Hematopoietic multipotent progenitor cell treated with erythropoietin and hydrocortisone succinate and interleukin-3 and kit ligand, for 4 days (in vitro differentiated cells): ENCODE measurements at regions not wholly inside any gene's neighbourhood (a gene's known extent, or its start where the extent isn't known, plus 50 kb on each side); places are given as distances from the start of the nearest gene placed in this dataset.
A peak's percentile ranks its signal among the peaks of the same experiment; 100 is the strongest.
"Not testable (repeated sequence)": the region's sequence is repeated elsewhere in the genome, so short reads cannot be mapped to it uniquely, and the experiment has no call there.

Experiments
- DNase-seq: peaks from one replicate; pipeline ENCODE4 v3.0.0-alpha.2; 2015

DNA sequence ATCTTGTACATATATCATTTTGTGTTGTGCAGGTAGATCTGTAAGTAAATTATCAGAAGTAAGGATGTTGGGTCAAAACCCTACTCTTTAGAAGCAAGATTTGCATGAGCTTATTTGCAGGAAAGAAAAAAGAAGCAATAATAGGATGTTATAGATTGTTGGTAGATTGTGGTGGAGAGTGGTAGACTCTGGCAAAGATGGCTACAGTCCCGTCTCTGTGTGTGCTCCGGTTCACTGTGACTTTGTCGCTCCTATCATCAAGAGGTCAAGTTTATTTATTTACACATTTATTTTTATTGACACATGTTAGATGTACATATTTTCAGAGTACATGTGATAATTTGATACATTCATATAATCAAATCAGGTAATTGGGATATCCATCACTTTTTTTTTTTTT is 81.0 kb upstream of the NDUFV2 start:
- no peak for DNase-seq

GRCh38 chr18:9022397-9023155 is 79.9 kb upstream of the NDUFV2 start:
- no peak for DNase-seq

GRCh38 chr18:9024031-9024646 is 78.4 kb upstream of the NDUFV2 start:
- DNase-seq: not testable (repeated sequence)

- DNase-seq: no peak
These were observed 77.2 kb upstream of the NDUFV2 start for GRCh38 chr18:9025091-9025838.

DNA sequence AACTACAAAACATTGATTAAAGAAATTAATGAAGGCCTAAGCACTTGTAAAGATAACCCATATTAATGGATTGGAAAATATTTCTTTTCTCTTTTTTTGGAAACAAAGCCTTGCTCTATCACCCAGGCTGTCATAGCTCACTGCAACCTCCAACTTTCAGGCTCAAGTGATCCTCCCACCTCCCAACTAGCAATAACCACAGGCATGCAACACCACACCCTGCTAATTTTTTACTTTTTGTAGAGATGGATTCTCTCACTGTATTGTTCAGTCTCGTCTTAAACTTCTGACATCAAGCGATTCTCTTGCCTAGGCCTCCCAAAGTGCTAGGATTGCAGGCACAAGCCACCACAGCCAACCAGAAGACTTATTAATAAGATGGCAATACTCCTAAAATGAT is 73.4 kb upstream of the NDUFV2 start:
- no peak for DNase-seq

DNA sequence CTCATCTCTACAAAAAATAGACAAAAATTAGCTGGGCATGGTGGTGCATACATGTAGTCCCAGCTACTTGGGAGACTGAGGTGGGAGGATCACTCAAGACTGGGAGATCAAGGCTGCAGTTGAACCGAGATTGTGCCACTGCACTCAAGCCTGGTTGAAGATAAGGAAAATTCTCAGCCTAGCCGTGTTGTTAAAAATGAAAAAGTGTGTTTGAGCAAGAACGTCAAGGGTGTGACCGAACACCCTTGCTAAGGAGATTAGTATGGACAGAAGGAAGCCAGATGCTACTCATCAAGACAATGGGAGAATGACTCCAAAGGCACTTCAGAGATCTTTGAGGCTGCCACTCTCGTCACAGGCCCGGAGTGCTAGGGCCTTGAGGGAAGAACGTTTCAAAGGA is 70.0 kb upstream of the NDUFV2 start:
- DNase-seq: peak; percentile 47

DNA sequence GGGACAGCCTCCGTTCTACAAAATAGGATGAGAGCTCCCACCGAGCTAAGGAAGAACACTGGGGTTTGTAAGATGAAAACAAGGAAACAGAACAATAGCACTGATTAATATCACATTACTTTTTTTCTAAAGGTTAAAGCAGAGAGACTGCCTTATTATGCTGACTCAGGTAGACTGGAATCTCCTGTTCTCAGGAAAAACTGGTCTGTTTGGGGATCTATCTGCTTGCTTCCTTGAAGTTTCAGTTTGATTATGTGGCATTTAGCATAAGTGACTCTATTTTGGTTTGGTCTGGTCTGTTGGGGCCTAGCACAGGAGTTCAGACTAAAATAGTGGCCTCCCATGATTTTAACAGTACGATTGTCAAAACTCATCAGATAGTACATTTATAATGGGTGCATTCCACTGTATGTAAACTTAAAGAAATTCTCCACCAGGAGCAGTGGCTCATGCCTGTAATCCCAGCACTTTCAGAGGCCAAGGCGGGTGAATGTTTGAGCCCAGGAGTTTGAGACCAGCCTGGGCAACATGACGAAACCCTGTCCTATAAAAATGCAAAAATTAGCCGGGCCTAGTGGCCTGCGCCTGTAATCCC is 64.1 kb upstream of the NDUFV2 start:
- DNase-seq: no peak

- no peak for DNase-seq
These were observed 62.9 kb upstream of the NDUFV2 start for GRCh38 chr18:9039441-9040071.

DNA sequence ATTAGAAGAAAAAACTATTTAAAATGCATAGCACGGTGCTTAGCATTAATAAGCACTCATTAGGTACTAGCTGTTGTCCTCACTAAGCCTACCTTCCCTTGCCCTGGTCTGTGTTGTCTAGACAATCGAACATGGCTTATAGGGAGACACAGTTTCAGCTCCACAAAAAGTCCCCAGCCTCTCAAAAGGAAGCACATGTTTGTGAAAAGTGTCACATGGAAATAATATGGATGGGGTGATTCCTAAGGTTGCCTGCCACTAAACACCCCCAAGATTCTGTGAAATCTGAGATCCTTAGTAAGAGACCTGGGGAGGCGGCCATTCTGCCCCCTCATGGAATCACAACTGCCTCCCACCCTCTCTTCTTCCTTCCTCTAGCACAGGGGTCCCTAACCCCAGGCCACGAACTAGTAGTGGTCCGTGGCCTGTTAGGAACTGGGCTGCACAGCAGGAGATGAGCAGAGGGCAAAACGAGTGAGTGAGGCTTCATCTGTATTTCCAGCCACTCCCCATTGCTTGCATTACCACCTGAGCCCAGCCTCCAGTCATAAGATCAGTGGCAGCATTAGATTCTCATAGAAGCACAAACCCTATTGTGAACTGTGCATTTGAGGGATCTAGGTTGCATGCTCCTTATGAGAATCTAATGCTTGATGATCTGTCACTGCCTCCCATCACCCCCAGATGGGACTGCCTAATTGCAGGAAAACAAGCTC is 59.6 kb upstream of the NDUFV2 start:
- no peak for DNase-seq

DNA sequence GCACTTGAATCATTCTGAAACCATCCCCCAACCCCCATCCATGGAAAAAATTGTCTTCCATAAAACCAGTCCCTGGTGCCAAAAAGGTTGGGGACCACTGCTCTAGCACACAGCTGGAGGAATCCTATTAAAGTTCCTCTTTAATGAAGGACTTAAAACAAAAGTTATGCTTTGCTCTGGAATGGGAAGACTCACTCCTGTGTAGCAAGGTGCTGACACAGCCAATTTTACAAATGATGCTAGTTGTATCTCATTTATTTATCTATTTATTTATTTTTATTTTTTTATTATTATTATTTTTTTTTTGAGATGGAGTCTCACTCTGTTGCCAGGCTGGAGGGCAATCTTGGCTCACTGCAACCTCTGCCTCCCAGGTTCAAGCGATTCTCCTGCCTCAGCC is 58.9 kb upstream of the NDUFV2 start:
- DNase-seq: no peak

- DNase-seq: no peak
These were observed 54.8 kb upstream of the NDUFV2 start for GRCh38 chr18:9047715-9048114.

- DNase-seq: no peak
These were observed 54.3 kb upstream of the NDUFV2 start for GRCh38 chr18:9048236-9048635.

GRCh38 chr18:9048808-9049494 is 53.5 kb upstream of the NDUFV2 start:
- no peak for DNase-seq

DNA sequence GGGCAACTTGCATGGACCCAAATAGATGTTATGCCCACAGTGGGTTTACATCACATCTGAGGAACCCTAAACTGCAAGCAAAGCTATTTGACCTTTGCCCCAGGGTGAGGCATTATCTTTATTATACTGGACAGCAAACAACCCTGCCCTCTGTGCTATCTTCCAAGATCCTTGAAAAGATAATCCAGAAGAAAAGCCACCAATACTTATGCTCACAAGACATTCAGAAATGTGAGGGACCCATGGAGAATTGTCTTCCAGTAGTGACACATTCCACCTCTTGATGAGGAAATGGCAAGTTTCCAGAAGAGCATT is 53.0 kb upstream of the NDUFV2 start:
- DNase-seq: no peak

- not testable (repeated sequence) for DNase-seq
These were observed 51.7 kb upstream of the NDUFV2 start for GRCh38 chr18:9050628-9051284.
